GM06990 (cell line): ENCODE measurements at regions not wholly inside any gene's neighbourhood (a gene's known extent, or its start where the extent isn't known, plus 50 kb on each side); places are given as distances from the start of the nearest gene placed in this dataset.

Experiments used
- DNase-seq: peaks from one replicate; pipeline ENCODE4 v3.0.0-alpha.2; 2011; ENCODE audit not compliant: insufficient read length; ENCODE audit errors: extremely low read depth
- H3K27me3 ChIP-seq: replicated peaks from 2 replicates; pipeline ENCODE4 v1.6.0; 2011; ENCODE audit warnings: low read length; ENCODE audit not compliant: control insufficient read depth, insufficient read depth
- H3K36me3 ChIP-seq: 2 replicates; pipeline ENCODE4 v1.5.1; 2011; ENCODE audit warnings: low read length; ENCODE audit not compliant: control insufficient read depth, insufficient read depth
- H3K4me3 ChIP-seq: replicated peaks from 2 replicates; pipeline ENCODE4 v1.5.1; 2011; ENCODE audit warnings: low read depth, mild to moderate bottlenecking, control low read depth, low read length
- TF ChIP-seq, protein P1 (sequence below): IDR thresholded peaks from 2 replicates; pipeline ENCODE4 v1.5.1; 2011; ENCODE audit warnings: low read length, control low read depth, mild to moderate bottlenecking, inconsistent platforms; ENCODE audit not compliant: insufficient read depth, poor library complexity, severe bottlenecking

DNA sequence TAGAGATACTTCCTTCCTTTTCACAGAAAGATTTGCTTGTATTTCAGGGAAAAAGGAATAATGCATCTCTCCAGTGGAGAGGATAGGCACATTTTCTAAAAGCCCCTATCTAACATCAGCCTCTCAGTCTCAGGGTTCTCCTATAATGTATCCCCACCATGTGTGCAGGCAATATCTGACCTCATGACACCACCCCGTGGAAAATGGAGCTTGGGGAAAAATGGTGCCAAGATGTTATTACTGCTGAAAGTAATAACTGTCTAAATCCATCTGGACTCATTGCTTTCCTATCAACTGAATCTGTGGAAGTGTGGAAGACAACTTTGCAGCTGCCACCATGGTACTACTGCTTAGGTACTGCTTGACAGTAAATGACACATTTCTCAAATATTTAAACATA lies 574.3 kb downstream of the LRRC70 start:
- TF ChIP-seq, protein P1, sequence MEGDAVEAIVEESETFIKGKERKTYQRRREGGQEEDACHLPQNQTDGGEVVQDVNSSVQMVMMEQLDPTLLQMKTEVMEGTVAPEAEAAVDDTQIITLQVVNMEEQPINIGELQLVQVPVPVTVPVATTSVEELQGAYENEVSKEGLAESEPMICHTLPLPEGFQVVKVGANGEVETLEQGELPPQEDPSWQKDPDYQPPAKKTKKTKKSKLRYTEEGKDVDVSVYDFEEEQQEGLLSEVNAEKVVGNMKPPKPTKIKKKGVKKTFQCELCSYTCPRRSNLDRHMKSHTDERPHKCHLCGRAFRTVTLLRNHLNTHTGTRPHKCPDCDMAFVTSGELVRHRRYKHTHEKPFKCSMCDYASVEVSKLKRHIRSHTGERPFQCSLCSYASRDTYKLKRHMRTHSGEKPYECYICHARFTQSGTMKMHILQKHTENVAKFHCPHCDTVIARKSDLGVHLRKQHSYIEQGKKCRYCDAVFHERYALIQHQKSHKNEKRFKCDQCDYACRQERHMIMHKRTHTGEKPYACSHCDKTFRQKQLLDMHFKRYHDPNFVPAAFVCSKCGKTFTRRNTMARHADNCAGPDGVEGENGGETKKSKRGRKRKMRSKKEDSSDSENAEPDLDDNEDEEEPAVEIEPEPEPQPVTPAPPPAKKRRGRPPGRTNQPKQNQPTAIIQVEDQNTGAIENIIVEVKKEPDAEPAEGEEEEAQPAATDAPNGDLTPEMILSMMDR = no peak
- Histone ChIP-seq H3K36me3 (no peaks in the 10 kb centered on the region), H3K27me3 (no peaks in the 10 kb centered on the region), H3K4me3 (no peak overlapping the region)
- DNase-seq = no peak

DNA sequence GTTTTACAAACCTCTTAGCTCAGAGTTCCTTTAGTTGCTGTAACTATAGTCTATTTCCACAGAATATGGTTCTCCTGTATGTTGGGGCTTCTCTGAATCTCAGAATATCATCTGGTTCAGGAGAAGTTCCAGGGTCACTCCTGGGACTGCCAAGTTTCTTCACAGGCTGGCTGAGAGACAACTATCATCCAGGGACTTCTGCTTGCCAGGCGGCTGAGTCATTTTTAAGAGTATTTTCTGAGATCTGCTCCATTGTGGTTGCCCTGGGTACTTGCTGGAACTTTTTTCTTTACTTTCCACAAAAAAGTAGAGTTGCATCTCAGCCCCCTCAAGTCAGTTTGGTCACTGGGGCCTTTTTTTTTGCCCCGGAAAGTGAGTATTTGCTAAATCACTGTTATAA lies 566.5 kb downstream of the LRRC70 start:
- DNase-seq = no peak
- H3K4me3 ChIP-seq = no peak overlapping the region
- H3K36me3 ChIP-seq = no peaks in the 10 kb centered on the region
- TF ChIP-seq, protein P1 = no peak
- no peaks in the 10 kb centered on the region for H3K27me3 ChIP-seq

DNA sequence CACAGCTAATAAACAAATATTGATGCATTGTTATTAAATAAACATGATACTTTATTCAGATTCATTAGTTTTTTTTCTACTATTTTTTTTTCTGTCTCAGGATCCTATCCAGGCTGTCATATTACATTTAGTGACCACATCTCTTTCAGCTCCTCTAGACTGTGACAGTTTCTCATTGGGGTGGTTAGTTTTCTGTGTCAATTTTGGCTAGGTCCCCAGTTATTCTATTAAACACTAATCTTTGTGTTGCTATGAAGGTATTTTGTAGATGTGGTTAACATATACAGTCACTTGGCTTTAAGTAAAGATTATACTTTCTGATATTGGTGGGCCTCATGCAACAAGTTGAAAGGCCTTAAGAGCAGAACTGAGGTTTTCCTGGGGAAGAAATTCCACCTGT lies 563.0 kb downstream of the LRRC70 start:
- TF ChIP-seq, protein P1 = no peak

DNA sequence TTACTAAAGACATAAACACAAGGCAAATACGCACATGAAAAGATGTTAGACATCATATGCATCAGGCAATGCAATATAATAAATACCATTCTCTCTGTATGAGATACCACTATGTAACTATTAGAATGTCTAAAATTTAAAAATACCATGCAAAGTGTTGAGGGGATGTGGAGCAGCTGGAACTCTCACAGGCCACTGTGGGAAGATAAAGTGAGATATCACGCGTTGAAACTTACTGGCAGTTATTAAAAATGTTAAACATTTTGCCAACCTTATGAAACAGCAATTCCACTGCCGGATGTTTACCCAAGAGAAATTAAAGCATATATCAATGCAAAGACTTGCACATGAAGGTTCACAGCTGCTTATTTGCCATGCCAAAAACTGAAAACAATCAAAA lies 556.7 kb downstream of the LRRC70 start:
- DNase-seq = no peak

More for the DNA sequence above, 563.0 kb downstream of the LRRC70 start:
- DNase-seq = no peak
- Histone ChIP-seq H3K36me3 (no peaks in the 10 kb centered on the region), H3K27me3 (no peaks in the 10 kb centered on the region), H3K4me3 (no peak overlapping the region)

DNA sequence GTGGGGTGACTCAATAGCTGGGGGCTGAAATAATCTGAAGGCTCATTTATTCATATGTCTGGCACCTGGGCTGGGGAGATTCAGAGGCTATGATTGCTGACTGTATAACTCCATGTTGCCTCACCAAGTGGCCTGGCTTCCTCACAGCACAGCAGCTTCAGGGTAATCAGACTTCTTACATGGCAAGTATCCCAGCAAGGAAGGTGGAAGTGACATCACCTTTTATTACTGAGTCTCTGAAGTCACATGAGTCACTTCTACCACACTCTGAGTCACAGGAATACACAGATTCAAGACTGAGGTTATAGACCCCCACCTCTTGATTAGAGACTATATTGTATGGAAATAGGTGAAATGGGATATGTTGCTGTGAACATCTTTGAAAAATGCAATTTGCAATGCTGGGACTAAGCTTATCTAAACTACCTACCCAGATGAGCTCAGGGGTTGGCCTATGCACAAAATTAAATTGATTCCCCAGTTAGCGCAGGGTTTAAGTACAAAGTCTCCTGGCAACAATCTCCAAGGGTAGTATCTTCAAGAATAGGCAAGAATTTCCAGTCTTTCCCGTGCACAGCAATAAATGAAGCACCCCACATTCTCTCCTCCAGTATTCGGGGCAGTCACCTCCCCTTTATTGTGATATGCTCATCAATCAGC lies 553.1 kb downstream of the LRRC70 start:
- no peaks in the 10 kb centered on the region for H3K36me3 ChIP-seq
- no peaks in the 10 kb centered on the region for H3K27me3 ChIP-seq
- no peak for DNase-seq
- H3K4me3 ChIP-seq = no peak overlapping the region
- TF ChIP-seq, protein P1 = no peak

More for the DNA sequence above, 556.7 kb downstream of the LRRC70 start:
- H3K4me3 ChIP-seq = no peak overlapping the region
- TF ChIP-seq, protein P1 = no peak
- no peaks in the 10 kb centered on the region for H3K27me3 ChIP-seq
- H3K36me3 ChIP-seq = no peaks in the 10 kb centered on the region

DNA sequence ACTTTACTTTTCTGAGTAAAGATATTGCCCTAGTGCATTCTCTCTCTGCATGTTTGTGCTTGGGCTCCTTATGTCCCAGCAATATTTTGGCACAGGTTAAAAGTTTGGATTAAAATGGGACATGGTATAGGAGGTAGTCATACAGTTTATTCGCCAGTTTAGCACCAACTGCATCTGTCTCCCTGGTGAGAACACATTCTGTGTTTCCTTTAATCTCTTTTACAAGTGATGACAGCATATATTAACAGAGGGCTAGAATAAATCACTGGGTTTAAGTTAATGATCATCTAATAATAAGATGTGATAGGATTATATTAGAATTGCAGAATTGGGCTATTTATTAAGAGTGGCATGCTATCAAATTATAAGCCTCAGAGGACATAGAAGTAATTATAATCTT lies 550.1 kb downstream of the LRRC70 start:
- DNase-seq = no peak
- TF ChIP-seq, protein P1 = no peak

More for the DNA sequence above, 550.1 kb downstream of the LRRC70 start:
- Histone ChIP-seq H3K4me3 (no peak overlapping the region), H3K27me3 (no peaks in the 10 kb centered on the region), H3K36me3 (no peaks in the 10 kb centered on the region)
